Bronchial epithelial cell (primary cell): ENCODE measurements at regions not wholly inside any gene's neighbourhood (a gene's known extent, or its start where the extent isn't known, plus 50 kb on each side); places are given as distances from the start of the nearest gene placed in this dataset.

Source experiments
- DNase-seq: peaks from one replicate; pipeline ENCODE4 v3.0.0-alpha.2; 2010; ENCODE audit warnings: low read depth
- FAIRE-seq: peaks from 2 replicates; lab custom pipeline; 2011; peaks lifted over from hg19 to GRCh38; lab: Jason Lieb, UNC
- H3K27me3 ChIP-seq: 2 replicates; pipeline ENCODE4 v1.5.1; 2011; ENCODE audit warnings: low read length; ENCODE audit not compliant: control insufficient read depth, insufficient read depth
- H3K36me3 ChIP-seq: 2 replicates; pipeline ENCODE4 v1.5.1; 2011; ENCODE audit warnings: low read length; ENCODE audit not compliant: control insufficient read depth, insufficient read depth
- H3K4me3 ChIP-seq: 2 replicates; pipeline ENCODE4 v1.5.1; 2011; ENCODE audit warnings: mild to moderate bottlenecking, low read depth, low read length, control low read depth
- CTCF ChIP-seq: IDR thresholded peaks from 2 replicates; pipeline ENCODE4 v1.5.1; 2011; ENCODE audit warnings: mild to moderate bottlenecking, moderate library complexity, low read length, control low read depth, inconsistent platforms; ENCODE audit not compliant: insufficient read depth, severe bottlenecking

GRCh38 chr21:16156841-16157489 lies 427.2 kb downstream of the USP25 start:
- FAIRE-seq (no peak), DNase-seq (no peak)
- H3K36me3 ChIP-seq: no peaks in the 10 kb centered on the region
- no peak for TF ChIP-seq CTCF
- H3K27me3 ChIP-seq: no peaks in the 10 kb centered on the region
- H3K4me3 ChIP-seq: no peak overlapping the region

GRCh38 chr21:16159213-16159970 lies 429.6 kb downstream of the USP25 start:
- Histone ChIP-seq H3K36me3 (no peaks in the 10 kb centered on the region), H3K27me3 (no peaks in the 10 kb centered on the region), H3K4me3 (no peak overlapping the region)
- DNase-seq (peak; percentile 46), FAIRE-seq (peak; percentile 52)
- TF ChIP-seq CTCF: no peak

GRCh38 chr21:16159971-16160350 lies 430.2 kb downstream of the USP25 start:
- H3K4me3 ChIP-seq: no peak overlapping the region
- no peak for TF ChIP-seq CTCF
- H3K27me3 ChIP-seq: no peaks in the 10 kb centered on the region
- no peak for DNase-seq
- H3K36me3 ChIP-seq: no peaks in the 10 kb centered on the region
- no peak for FAIRE-seq

- Histone ChIP-seq H3K27me3 (no peaks in the 10 kb centered on the region), H3K4me3 (no peak overlapping the region), H3K36me3 (no peaks in the 10 kb centered on the region)
- no peak for TF ChIP-seq CTCF
- no peak for FAIRE-seq
- peak; percentile 64 for DNase-seq
These were observed 433.2 kb downstream of the USP25 start for GRCh38 chr21:16162953-16163352.

- DNase-seq: peak; percentile 3
- Histone ChIP-seq H3K36me3 (no peaks in the 10 kb centered on the region), H3K27me3 (no peaks in the 10 kb centered on the region), H3K4me3 (no peak overlapping the region)
- no peak for FAIRE-seq
- no peak for TF ChIP-seq CTCF
These were observed 439.3 kb downstream of the USP25 start for GRCh38 chr21:16169102-16169511.
